Mononuclear cell (primary cell): ENCODE measurements at regions not wholly inside any gene's neighbourhood (a gene's known extent, or its start where the extent isn't known, plus 50 kb on each side); places are given as distances from the start of the nearest gene placed in this dataset.

Experiments used
- H3K27me3 ChIP-seq: 2 replicates; pipeline ENCODE4 v1.6.0; 2011; ENCODE audit warnings: low read length, control low read depth; ENCODE audit not compliant: insufficient read depth
- H3K4me1 ChIP-seq: 2 replicates; pipeline ENCODE4 v1.5.1; 2011; ENCODE audit warnings: mild to moderate bottlenecking, low read length, control low read depth; ENCODE audit not compliant: insufficient read depth
- H3K4me3 ChIP-seq: 2 replicates; pipeline ENCODE4 v1.5.1; 2011; ENCODE audit warnings: mild to moderate bottlenecking, low read length, moderate library complexity
- H3K9me3 ChIP-seq: 2 replicates; pipeline ENCODE4 v1.5.1; 2011; ENCODE audit warnings: low read depth, mild to moderate bottlenecking, control low read depth, low read length

- Histone ChIP-seq H3K4me3 (no peak overlapping the region), H3K9me3 (no peaks in the 10 kb centered on the region), H3K27me3 (no peaks in the 10 kb centered on the region), H3K4me1 (peaks cover 10% of the 10 kb centered on the region)
These were observed 168.0 kb upstream of the SMAD3 start for GRCh38 chr15:66897416-66897815.

- Histone ChIP-seq H3K27me3 (no peaks in the 10 kb centered on the region), H3K9me3 (no peaks in the 10 kb centered on the region)
These were observed 167.4 kb upstream of the SMAD3 start for GRCh38 chr15:66897971-66898370.

DNA sequence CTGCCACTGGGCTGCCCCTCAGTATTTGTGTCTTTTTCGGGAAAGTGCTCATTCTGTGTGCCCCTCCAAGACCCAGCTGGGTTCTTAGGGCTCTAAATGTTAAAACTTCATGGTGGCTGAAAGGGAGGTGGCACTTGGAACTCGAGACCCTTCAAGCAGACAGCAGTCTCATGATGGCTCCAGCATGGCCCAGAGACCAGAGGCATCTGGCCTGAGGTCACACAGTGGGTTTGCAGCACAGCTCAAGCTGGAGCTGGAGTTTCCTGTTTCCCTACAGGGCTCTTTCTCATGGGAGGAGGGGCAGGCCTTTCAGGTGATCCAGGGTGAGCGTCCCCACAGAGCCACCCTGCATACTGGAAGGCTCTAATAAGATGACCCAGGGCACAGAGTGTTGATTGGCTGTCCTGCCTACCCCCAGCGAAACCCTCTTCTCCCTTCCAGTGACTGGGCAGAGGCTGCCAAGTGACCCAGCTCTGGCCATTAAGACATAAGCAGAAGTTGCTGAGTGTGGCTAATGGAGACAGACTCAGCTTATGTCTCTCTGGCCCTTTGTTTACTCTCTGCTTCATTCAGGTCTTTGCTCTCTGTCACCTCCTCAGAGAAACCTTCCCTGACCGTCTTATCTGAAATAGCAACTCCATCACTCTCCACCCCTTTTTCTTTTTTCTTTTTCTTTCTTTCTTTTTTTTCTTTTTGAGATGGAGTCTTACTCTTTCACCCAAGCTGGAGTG, 166.6 kb upstream of the SMAD3 start:
- Histone ChIP-seq H3K9me3 (no peaks in the 10 kb centered on the region), H3K27me3 (no peaks in the 10 kb centered on the region), H3K4me1 (peaks cover 10% of the 10 kb centered on the region), H3K4me3 (no peak overlapping the region)

More at GRCh38 chr15:66897971-66898370, 167.4 kb upstream of the SMAD3 start:
- Histone ChIP-seq H3K4me3 (no peak overlapping the region), H3K4me1 (peaks cover 10% of the 10 kb centered on the region)

DNA sequence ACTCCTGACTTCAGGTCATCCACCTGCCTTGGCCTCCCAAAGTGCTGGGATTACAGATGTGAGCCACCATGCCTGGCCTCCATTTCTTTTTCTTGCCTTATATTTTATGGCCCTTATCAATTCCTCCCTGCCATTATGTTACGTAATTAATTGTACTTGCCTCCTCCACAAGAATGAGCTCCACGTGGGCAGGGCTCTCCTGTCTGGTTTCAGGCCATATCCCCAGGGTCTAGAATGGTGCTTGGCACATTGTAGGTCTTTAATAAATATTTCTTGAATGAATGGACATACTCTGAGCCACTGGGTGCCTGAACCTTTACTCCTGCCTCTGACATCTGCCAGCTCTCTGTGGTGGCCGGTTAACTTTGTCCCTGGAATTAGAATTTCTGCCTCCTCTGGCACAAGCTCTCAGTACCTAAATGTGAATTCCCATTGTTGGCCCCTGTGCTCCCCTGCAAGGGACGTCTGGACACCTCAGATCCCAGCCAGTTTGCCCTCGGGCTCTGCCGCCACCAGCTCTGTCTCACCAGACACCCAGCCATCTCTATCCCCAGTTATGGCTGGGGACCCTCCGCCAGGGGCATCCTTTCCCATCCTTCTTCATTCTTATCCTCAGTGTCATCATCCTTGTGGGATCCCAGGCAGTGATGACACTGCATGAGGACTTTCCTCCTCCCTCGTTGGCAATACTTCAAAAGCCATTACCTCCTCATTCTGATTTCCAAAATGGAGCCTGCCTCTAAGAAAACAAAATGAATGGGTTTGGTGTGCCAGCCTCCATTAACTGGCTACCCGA, 165.6 kb upstream of the SMAD3 start:
- Histone ChIP-seq H3K4me3 (no peak overlapping the region), H3K9me3 (no peaks in the 10 kb centered on the region), H3K4me1 (peaks cover 10% of the 10 kb centered on the region), H3K27me3 (no peaks in the 10 kb centered on the region)

DNA sequence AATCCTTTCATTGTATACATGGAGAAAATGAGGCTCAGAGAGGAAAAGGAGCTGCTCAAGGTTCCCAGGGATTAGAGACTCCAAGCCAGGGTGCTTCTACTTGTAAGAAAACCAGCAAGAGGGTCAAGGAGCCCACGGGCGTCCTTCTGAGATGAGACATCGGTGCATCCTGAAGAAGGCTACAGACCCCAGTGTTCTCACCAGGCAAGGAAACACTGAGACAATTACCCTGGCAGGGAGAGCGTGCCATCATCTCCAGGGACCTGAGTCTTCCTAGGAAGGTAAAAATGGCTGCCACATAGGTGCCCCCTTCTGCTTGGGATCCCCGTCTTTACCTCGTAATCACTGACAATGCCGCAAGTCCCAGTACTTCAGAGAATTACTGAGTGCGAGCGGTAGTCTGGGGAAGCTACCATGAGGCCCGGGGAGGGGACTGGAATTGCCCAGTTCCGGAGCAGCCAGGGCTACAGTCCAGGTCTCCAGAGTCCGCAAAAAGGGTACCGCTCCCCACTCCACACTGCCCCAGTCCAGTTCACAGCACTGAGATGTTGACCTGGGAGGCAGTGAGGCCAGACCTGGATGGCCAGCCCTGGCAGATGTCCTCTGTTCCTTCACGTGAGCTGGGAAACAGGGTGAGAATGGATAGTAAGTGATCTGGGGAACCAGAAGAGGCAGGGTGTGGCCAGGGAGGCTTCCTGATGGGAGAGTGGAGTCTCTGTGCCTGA, 164.7 kb upstream of the SMAD3 start:
- H3K4me1 ChIP-seq: peaks cover 10% of the 10 kb centered on the region
- no peaks in the 10 kb centered on the region for H3K9me3 ChIP-seq
- H3K27me3 ChIP-seq: no peaks in the 10 kb centered on the region
- no peak overlapping the region for H3K4me3 ChIP-seq

- no peaks in the 10 kb centered on the region for H3K9me3 ChIP-seq
- H3K4me1 ChIP-seq: peaks cover 10% of the 10 kb centered on the region
- no peaks in the 10 kb centered on the region for H3K27me3 ChIP-seq
- H3K4me3 ChIP-seq: no peak overlapping the region
These were observed 163.9 kb upstream of the SMAD3 start for GRCh38 chr15:66901336-66902100.

DNA sequence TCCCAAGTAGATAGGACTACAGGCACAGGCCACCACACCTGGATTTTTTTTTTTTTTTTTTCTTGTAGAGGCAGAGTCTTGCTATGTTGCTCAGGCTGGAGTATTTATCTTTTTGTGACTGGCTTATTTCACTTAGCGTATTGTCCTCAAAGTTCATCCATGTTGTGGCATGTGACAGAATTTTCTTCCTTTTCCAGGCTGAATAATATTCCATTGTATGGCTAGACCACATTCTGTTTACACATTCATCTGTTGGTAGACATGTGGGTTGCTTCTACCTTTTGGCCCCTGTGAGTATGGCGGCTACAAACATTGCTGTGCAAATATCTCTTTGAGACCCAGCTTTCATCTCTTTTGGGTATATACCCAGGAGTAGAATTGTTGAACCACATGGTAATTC, 160.2 kb upstream of the SMAD3 start:
- peaks cover 42% of the 10 kb centered on the region for H3K4me1 ChIP-seq
- H3K4me3 ChIP-seq: no peak overlapping the region
- H3K9me3 ChIP-seq: no peaks in the 10 kb centered on the region
- H3K27me3 ChIP-seq: no peaks in the 10 kb centered on the region

DNA sequence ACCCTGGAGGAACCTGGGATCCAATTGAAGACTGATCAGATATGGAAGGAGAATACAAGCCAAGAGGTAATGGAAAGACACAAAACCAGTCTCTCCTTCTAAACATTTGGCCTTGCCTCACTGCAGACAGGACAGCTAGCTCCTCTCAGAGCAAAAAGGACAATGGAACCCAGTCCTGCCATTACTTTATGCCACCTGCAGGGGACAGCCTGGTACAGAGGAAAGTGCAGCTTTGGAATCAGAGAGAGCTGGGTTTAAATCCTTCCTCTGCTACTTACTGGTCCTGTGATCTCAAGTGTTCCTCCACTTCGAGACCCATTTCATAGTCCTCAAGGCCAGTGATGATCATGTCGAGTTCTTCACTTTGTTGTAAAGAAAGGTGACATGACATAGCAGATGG, 159.4 kb upstream of the SMAD3 start:
- H3K4me3 ChIP-seq: no peak overlapping the region
- H3K4me1 ChIP-seq: peaks cover 42% of the 10 kb centered on the region
- no peaks in the 10 kb centered on the region for H3K9me3 ChIP-seq
- no peaks in the 10 kb centered on the region for H3K27me3 ChIP-seq

DNA sequence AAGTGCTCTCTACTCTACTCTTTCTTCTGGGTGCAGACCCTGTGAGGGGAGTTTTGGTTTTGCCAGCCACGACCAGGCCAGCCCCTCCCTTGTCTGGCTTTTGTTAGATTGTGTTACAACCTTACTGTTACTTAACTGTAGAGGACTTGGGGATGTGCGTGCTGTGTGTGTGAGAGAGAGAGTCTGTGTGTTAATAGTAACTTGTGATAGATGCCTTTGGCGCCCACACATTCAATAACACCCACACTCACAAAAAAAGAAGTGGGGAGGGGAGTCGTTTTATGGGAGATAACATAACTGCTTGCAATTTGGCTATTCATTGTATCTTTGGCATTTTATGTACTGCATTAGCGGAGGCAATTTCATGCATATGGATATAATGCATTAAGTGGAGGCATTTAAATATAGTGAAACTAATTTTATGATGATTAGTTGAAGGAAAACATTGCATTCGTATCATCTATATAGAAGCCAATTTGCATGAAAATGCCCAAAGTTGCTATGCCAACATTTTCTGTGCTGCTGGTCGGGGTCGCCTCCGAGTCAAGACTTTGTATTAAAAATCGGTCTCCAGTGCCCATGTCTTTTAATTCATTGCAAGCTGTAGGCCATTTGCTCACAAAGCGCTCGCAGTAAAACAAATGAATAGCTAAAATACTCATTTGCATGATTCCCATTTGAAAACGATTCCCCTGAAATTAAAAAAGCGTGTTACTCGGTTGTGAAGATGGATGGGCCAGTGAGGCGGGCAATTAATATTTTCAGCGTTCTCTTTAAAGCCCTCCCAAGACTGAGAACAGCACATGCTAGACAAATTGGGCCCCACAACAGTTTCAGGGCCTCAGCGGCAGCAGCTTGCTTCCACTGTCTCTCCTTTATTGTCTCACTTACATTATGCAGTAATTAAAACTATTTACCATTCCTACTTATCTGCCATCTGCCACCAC, 158.5 kb upstream of the SMAD3 start:
- Histone ChIP-seq H3K9me3 (no peaks in the 10 kb centered on the region), H3K27me3 (no peaks in the 10 kb centered on the region), H3K4me1 (peaks cover 42% of the 10 kb centered on the region), H3K4me3 (no peak overlapping the region)

DNA sequence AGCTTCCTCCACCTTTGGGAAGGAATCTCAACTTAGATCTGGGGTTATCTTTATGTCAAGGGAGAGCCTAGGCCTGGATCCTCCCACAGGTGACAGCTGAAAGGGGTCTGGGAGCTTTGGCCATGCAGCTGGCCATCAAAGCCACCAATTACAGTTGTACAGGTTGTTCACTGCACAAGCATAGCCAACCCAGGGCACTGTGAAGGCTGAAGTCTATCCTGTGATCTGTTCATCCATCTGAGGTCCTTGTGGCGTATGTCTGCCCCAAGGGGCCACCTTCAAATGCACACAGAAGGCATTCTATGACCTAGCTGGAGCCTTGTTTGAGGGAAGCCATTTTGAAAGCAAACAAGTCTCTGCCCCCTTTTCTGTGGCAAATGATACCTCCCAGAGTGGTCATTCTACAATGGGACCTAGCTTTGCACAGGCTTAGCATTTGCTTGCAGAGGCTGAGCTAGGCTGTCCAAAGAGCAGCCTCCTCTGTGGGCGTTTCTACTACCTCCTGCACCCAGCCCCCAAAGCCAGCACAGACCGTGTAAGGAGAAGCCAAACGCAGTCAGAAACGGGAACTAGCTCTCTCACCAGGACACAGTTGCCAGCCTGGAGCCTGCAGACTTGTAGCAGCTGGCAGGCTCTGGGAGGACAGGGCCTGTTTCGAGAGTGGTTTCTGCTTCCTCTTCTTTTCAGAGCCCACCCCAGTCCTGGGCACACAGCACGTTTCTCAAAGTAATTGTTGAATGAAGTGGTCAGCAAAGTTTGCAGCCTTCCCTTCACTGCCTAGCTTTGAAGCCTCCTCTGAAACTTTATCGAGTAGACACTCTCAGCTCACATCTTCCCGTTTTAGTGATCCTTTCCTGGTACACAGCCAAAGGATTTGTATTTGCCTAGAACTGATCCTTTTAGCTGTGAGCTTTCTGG, 157.3 kb upstream of the SMAD3 start:
- H3K27me3 ChIP-seq: no peaks in the 10 kb centered on the region
- H3K4me1 ChIP-seq: peaks cover 52% of the 10 kb centered on the region
- no peaks in the 10 kb centered on the region for H3K9me3 ChIP-seq
- no peak overlapping the region for H3K4me3 ChIP-seq

DNA sequence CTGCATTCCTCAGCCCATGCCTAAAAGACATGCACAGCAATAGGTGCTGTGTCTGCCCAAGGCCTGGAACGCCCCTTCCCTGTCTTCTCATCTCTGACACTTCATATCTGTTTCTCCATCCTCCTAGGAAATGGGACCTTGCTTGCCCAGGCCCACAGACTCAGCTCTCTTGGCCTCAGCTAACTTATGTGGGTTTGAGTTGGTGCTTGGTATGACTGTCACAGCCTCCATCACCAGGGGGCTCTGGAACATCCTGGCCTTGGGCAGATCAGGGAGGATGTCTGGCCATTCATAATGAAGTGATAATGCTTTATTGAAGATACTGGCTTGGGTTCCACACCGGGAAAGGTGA, 156.7 kb upstream of the SMAD3 start:
- no peak overlapping the region for H3K4me3 ChIP-seq
- H3K4me1 ChIP-seq: peaks cover 52% of the 10 kb centered on the region
- H3K9me3 ChIP-seq: no peaks in the 10 kb centered on the region
- H3K27me3 ChIP-seq: no peaks in the 10 kb centered on the region

- Histone ChIP-seq H3K27me3 (no peaks in the 10 kb centered on the region), H3K4me1 (peaks cover 52% of the 10 kb centered on the region), H3K4me3 (no peak overlapping the region), H3K9me3 (no peaks in the 10 kb centered on the region)
These were observed 156.0 kb upstream of the SMAD3 start for GRCh38 chr15:66909381-66909890.

DNA sequence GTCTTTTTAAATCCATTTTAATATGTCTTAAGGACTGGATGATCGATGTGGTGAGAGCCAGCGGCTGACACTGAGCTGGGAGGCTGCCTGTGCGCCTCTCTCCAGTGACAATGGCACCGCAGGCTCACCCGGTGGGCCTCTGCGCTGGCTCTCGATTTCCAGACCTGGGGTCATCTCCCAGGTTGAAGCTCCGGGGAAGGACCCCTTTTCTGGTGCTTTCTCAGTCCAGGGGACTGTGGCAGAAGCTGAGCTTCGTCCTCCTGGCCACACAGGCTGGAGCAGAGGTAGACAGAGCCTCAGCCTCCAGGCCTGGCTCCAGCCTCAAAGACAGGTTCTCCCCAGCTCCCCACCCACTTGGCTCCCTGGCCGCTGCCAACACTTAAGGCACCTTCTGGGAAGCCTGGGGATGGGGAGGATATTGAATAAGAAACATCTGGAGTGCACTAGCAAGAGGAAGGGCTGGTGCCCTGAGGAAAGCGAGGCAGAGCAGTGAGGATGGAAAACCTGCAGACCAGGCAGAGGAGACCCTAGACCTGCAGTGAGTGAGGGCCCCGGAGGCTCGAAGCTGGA, 154.2 kb upstream of the SMAD3 start:
- Histone ChIP-seq H3K9me3 (no peaks in the 10 kb centered on the region), H3K27me3 (no peaks in the 10 kb centered on the region), H3K4me3 (no peak overlapping the region), H3K4me1 (peaks cover 52% of the 10 kb centered on the region)
